ENCODE measurements at regions not wholly inside any gene's neighbourhood (a gene's known extent, or its start where the extent isn't known, plus 50 kb on each side); places are given as distances from the start of the nearest gene placed in this dataset.

DNA sequence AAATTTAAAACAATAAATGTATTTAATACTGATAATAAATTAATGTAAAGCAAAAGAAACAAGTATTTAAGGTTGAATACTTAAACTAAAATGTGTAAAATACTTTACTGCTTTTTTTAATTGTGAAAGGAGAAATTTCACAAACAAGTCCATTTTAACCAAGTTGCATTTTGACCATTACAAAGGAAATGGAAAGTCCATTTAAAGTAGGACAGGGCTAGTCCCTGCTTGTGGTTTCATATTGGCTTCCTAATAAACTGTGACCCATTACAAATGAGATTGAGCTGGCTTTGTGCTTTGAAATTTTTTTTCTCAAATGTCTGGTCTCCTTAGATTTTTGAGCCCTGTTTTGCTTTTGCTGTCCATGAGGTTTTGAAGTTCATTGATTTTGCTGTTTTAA is 527.6 kb downstream of the MAFB start:
- DNase-seq (ENCODE audit: low spot score) = no peak

DNA sequence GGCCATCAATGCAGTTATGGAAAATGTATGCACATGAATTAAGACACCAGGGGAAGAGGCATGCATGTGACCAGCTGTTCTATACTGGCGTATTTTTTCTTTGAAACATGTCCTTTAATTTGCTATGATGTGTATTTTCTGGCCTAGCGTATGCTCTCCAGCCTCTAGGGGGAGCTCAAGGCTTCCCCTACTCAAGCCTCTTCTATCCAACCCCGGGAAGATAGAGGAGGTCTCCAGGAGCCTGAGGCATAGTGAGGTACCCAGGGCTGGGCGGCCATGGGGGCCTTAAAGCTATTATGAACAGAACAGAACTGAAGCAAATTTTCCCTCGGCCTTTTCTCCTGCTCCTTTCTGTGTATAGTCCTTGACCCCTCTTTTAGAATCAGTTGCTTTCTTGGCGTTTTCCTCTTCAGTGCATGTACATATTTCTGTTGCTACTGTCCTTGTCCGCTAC is 528.9 kb downstream of the MAFB start:
- peak; percentile 51 for DNase-seq (ENCODE audit: low spot score)

DNA sequence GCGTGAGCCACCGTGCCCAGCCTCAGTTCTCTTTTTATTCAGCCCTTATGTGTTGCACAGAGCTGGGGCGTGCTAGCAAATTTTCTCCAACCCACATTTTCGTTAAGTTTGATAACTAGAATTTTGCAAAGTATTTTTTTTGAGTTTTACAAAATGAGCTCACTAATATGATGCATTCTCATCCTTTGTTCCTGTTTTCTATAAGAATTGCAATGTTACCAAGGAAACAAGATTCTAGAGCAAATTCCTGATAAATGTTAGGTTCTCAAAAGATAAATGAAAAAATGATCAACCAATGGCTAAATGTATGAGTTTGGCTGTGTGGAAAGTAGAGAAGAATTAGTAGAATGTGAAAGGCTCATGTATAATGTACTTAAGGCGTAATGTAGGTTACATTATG is 529.8 kb downstream of the MAFB start:
- DNase-seq (ENCODE audit: low spot score) = no peak

DNA sequence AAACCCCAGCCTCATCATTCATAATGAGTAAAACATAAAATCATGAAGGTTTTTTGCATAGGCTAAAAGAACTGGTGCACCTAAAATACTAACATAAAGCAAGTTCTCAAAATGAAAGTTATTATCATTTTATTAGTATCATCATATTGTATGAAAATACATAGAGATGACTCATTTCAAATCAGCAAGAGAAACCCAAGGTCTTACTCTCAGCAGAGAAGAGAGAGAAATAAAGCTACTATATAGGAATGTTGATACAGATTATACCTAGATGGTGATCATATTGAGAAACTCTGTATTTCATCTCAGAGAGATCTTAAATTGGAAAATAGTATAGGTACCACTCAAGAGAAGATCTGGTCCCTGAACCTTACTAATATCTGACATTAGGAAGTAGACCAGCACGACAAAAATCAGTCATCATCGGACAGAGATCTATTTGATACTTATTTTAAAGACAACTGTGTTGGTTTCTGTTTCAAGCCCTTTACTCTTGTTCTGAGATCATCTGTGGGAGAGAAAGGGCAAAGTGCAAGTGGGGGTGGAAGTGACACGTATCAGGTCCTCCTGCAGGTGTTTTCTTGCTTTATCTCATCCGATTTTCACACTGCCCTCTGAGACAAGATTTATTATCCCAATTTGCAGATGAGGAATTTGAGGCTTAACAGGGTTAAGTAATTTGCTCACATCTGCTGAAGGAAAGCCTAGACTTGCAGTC is 532.3 kb downstream of the MAFB start:
- no peak for DNase-seq (ENCODE audit: low spot score)

DNA sequence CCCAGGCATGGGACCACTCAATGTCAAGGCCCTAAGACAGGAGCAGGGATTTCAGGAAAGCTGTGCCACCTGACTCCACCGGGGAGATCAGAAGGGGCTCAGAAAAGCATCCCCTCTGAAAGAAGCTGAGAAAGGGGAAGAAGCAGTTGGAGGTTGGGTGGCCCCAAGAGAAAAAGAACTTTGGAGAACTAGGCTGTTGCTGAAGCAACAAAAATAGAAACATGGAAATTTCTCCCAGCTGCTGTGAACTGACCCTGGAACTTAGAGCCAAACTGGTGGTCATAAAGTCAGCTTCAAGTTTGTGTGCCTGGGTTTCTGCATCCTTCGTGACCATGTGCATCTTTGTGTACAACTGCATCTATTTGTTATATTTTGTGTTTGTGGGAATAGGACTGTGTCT is 534.5 kb downstream of the MAFB start:
- no peak for DNase-seq (ENCODE audit: low spot score)

DNA sequence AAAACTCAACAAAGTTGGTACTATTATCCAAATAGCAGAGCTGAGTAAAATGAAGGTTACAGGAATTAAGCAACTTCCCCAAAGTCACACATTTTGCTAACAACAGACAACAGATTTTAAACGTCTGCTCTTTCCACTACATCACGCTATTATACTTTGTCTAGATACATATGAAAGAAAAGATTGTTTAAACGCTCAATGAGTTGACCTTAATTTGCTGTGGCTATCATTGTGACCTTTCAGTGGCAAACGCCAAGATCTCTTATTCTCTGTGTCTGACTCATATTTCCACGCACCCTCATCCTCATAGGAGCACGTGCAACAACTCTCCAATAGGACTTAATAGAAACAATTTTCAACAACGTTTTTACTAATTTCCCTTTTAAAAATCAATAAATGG is 540.1 kb downstream of the MAFB start:
- no peak for DNase-seq (ENCODE audit: low spot score)

DNA sequence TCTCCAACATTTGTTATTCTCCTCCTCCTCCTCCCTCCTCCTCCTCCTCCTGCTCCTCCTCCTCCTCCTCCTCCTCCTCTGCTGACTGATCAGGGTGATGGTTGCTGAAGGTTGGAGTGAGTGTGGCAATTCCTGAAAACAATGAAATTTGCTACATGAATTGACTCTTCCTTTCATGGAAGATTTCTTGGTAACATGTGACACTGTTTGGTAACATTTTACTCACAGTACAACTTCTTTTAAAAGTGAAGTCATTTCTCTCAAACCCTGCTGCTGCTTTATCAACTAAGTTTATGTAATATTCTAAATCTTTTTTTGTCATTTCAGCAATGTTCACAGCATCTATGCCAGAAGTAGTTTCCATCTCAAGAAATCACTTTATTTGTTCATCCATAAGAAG is 543.0 kb downstream of the MAFB start:
- no peak for DNase-seq (ENCODE audit: low spot score)

DNA sequence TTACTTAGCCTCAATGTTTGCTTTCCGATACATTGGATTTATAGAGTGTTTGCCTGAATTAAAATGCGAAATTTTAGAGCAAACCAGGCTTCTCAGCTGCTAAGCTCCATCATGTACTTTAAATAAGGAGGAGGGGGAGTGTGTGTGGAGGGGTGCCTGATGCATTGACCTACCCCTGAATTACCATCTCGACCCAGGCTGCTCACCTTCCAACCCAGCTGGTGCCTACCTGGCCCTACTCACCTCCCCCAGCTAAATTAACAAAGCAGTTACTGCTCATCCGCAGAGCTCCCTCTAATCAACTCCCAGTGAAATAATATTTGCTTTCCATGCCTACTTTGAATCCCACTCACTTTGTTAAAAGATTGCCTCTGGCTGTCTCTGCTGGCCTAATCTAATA is 544.5 kb downstream of the MAFB start:
- DNase-seq (ENCODE audit: low spot score) = no peak

DNA sequence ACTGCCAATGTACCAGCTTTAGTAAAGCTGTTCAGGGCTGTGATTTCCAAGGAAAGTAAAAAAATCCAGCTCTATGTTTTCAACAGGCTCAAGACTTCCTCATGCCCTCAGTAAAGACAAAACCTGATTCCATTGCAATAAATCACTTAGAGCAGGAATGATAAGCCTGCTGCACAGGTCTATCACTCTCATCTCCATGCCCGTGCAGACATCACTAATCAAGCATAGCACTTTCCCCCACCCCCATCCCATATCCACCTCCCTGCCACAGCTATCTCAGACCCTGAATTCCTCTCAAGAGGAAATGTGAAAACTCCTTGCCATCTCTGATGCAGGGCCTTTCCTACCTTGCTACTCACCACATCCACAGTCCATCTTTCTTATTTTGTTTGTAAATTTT is 554.9 kb downstream of the MAFB start:
- no peak for DNase-seq (ENCODE audit: low spot score)

DNA sequence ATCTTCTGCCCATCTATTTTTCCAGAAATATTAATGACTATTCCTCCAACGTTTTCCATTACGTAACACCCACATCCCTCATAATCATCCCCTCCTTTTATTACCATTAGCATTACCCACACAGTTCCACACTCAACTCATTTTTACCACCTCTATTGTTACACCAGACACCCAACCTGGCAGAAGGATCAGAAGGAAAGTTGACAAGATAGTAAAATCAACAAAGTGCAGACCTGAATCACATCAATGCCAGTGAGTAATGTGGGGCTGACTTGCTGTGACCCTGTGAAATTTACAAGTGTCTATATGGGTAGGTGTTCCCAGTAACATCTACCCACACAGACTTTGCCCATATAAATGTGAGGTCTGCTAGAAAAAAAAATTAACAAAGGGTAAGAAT is 568.2 kb downstream of the MAFB start:
- no peak for DNase-seq (ENCODE audit: low spot score)

DNA sequence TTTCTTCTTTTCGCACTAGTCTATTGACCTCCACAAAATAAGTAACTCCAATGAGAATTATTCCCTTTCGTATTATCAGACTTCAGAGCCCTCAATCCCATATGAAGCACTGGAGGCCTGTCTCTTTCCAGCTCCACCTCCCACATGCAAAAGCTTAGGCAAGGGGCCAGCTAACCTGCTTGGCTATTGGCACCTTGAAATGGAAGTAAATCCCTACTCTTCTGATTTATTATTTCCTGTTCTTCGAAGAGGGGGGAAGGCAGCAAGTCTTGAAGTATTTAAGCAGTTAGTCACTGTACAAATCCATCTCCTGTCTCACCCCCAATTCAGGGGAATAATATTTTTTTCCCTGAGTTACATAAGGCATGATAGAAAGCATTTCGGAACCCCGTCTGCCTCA is 577.8 kb downstream of the MAFB start:
- no peak for DNase-seq (ENCODE audit: low spot score)

DNA sequence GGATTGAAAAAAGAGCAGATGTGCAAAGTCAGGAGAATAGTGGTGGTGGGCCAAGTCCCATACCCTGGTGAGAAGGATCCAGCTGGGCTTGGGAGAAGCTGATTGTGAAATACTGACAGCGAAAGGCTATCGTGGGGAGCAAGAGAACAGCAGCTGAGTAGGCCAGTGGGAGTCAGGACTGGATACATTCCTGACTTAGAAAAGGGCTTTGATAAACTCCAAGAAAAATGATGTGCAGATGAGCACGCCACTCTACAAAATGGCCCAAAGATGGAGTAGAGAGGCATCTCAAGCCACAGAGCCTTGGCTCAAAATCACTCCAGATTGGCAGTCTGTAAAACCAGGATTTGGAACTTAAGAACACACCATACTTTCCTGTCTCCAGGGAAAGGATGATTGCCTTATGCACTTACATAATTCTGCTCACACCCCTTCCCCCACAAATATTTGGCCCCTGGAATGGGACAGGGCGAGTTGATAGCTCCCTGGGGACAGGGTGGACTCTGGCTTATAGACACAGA is 578.7 kb downstream of the MAFB start:
- no peak for DNase-seq (ENCODE audit: low spot score)

DNA sequence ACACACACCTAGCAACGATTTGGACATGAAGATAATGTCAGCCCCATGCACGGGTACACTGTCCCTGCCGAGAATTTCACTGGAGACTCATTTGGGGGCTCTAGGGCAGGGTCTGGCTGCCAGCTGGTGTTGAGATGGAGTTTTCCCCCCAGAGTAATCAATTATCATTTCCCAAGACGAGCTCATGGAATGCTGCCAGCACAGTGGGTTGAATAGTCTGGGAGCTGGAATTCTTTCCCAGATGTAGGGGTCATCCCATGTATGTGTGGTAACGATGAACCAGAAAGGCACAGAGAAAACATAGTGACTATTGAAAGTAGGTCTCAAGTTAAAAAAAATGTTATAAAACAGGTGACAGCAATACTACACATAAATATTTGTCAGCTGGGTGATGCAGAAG is 579.9 kb downstream of the MAFB start:
- no peak for DNase-seq (ENCODE audit: low spot score)

DNA sequence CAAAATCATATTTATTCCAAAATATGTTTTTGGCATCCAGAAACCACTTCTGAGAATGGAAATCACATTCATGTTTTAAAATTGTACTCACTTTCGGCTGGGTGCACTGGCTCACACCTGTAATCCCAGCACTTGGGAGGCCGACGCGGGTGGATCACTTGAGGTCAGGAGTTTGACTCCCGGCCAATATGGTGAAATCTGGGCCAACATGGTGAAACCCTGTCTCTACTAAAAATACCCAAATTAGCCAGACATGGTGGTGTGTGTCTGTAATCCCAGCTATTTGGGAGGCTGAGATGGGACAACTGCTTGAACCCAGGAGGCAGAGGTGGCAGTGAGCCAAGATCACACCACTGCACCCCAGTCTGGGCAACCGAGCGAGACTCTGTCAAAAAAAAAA is 580.7 kb downstream of the MAFB start:
- DNase-seq (ENCODE audit: low spot score) = no peak

DNA sequence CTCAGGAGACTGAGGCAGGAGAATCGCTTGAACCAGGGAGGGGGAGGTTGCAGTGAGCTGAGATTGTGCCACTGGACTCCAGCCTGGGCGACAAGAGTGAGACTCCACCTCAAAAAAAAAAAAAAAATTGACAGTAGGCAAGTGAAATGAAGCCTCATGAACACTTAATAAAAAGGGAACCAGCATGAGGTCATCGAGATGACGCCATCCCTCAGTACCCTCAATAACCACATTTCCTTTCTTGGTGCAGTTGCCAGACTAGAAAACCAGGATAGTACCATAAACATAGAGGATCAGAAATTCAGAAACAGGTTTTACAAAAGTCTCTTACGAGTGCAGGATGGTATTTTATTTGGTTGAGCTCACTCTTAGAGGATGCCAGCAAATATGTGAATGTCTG is 584.1 kb downstream of the MAFB start:
- no peak for DNase-seq (ENCODE audit: low spot score)

DNA sequence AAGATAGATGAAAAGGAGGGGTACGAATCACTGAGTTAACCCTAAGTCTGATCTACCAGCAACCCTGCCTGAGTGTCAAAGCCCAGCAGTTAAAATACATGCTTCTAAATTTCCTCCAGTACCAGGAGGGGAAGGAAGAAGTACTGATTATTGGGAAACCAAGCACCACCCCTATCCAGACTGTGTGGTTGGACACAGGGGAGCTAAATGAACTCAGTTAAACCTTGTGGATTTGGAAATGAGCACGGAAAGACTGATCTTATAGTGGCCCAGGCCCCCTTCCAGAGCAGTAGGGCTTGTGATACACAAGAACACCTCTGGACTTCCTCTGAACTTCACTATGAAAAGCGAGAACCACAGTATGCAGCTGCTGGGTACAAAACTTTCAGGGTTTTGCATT is 585.6 kb downstream of the MAFB start:
- DNase-seq (ENCODE audit: low spot score) = no peak

DNA sequence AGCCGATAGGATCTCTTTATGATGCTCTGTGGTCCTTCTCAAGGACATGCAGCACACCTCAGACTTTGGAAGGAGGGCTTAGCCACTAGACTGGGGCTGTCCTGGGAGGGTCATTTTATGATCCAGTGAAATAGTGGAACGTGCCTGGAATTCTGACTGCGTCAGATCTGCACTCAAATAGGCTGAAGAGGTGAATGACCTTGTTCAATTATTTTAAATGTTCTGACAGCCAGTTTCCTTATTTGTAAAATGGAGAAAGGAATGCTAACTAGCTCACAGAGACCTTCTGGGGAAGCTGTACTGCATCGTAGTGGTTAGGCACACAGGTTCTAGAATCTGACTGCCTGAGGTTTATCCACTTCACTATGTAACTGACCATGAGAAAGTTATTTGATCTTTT is 587.5 kb downstream of the MAFB start:
- DNase-seq (ENCODE audit: low spot score) = no peak

DNA sequence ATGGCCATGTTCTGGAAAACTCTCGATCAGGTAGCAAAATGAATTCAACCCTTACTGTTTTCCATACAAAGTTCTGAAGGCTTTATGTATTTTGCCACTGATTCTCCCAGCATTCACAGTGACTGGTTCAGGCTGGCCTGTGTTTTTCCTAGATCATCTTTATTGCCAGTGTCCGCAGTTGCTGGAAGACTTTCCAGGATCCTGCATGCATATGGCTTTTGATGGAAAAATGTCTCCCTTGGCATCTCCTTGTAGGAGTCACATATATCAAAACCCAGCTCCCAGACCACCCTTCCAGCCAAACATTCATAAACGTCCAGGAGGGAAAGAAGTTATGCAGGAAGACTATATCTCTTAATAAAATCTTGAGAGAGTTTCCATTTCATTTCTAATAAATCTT is 588.8 kb downstream of the MAFB start:
- no peak for DNase-seq (ENCODE audit: low spot score)

DNA sequence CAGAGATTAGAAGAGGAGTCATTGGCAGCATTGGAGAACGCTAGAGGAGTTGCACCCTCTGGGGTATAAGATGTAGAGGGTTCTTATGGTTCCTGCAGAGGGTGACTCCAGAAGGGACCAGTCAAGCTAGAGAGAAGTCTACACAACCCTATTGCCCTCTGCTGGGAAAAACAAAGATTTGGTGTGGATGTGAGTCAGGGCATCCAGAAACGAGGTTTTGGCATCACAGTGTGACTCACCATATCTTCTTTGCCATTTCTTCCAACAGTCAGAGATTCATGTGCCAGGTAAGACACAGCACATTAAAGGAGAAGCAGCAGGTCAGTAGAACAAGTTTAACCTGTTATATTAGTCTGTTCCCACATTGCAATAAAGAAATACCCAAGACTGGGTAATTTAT is 598.8 kb downstream of the MAFB start:
- DNase-seq (ENCODE audit: low spot score) = no peak

DNA sequence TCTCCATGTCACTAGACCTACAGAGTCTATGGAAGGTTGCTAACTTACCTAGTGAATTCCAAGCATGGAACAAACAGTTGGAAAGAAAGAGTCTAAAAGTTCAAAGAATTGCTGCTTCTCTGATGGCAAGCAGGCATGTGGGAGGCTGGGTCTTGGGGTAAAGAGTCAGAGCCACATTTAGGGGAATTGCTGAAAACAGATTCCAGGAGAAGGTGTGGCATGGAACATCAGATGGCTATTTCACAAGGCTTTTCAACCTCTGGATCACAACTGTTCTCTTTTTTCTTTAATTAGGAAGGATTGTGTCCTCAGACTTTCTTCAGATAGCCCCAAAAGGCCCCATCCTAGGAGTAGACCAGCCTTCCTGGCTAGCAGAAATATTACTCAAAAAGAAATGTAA is 601.5 kb downstream of the MAFB start:
- DNase-seq (ENCODE audit: low spot score) = no peak

DNA sequence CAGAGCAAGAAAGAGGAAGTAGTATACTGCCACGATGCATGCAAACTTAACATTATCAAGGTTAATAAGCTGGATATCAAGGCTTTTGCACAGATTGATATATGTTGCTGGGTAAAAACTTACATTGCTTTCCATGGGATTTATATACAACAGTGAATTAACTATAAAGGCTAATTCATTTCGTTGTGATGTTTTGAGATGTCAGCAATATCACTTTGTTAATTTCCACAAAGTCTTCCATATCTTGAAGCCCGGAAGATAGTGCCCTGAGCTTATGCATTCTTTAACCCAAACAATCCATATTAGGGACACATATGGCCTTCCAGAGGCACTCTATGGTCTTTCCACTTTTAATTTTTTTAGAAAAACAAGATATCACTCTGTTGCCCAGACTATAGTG is 603.5 kb downstream of the MAFB start:
- no peak for DNase-seq (ENCODE audit: low spot score)

DNA sequence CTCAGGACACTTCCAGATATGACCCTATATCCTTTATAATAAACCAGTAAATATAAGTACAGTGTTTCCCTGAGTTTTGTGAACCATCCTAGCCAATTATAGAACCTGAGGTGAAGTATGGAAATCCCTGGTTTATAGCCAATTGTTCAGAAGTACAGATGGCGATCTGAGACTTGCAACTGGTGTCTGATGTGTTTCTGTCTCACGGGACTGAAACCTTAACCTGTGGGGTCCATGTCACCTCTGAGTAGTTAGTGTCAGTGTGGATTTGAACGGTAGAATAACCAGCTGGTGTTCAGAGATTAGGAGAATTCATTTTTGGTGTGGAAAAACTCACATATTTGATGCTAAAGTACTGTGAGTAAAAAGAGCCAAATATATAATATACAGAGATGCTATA is 606.6 kb downstream of the MAFB start:
- no peak for DNase-seq (ENCODE audit: low spot score)

DNA sequence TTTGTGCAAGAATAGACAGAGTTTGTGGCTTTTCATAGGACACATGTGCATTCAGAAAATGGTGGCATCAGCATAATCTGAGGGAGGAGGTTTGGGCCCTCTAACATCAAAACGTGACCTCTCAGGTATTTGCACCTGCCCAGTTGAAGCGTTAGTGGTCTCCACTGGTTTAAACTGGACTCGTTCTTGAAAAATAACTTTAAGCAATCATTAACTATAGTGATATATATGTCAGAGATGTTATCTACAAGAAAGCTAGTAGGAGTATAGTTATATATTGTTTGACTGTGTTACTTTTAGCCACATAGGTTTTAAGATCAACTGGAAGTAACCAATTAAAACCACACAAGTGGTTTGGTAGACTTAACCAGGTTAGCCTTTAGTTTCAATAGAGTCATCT is 607.4 kb downstream of the MAFB start:
- no peak for DNase-seq (ENCODE audit: low spot score)

DNA sequence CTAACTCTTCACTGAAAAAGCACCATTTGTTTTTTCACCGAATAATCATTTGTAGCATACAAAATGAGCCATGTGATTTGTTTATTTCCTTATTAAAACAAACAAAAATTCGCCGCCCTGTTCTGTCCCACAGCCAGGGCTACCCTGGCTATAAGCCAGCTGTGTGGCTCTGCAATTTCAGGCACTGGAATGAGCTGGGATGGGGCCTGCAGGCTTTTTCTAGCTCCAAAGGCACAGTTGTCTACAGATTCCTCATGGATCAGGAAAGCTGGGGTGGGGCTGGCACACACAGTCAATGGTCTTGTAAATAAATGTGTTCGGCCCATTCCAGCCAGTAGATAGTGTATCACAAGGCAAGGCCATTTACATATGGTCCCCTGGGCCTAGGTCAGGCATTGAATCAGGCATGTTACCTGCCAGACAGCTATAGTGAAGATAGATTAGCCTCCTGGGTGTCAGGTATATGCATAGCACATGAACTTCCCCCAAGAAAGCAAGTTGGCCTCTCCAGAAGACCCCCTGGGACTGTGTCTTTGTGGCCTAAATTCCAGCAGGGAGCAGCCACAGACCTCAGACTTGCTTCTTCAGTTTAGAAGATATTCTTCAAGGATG is 608.9 kb downstream of the MAFB start:
- DNase-seq (ENCODE audit: low spot score) = no peak
